Left renal pelvis (tissue), 4 donors: ENCODE measurements at regions not wholly inside any gene's neighbourhood (a gene's known extent, or its start where the extent isn't known, plus 50 kb on each side); places are given as distances from the start of the nearest gene placed in this dataset.

Source experiments
- DNase-seq, 4 donors: peaks; one replicate each; pipeline ENCODE4 v3.0.0-alpha.2; 2013; ENCODE audit warnings: low read depth in 4 of 4, low spot score in 3 of 4

DNA sequence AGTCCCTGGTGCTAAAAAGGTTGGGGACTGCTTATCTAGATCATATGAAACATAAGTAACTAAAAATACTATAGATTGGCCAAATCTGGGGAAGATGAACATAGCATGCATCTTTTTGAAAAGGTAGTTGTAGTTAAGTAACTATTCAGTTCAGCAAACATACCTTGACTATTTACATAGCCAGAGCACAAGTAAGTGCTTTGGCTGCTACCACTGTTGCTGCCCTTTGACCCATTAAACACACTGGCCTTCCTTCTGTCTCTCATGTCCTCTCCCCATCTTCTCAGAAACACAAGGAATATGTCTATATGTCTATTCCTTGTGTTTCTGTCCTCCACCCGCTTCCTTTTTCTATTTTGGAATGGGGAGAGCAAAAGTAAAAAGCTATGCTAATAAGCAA, 87.9 kb upstream of the SPRY1 start:
- no peak for DNase-seq

DNA sequence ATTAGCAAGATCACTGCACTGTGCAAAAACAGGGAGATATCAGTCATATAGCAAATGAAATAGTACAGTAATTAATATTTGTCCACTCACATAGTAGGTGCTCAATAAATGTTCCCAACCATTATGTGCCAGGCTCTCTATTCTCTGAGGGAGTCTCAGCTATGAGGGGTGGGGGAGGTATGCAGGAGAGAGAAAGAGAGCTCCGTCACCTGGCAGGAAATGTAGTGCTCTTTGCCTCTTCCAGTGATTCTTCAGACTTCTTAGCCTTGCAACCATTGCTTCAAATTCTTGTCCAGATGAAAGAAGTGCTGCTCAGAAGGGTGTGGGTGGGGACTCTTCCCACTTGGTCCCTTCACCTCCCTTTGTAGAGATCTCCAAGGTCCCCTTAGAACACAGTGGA, 84.5 kb upstream of the SPRY1 start:
- DNase-seq, result no peak

DNA sequence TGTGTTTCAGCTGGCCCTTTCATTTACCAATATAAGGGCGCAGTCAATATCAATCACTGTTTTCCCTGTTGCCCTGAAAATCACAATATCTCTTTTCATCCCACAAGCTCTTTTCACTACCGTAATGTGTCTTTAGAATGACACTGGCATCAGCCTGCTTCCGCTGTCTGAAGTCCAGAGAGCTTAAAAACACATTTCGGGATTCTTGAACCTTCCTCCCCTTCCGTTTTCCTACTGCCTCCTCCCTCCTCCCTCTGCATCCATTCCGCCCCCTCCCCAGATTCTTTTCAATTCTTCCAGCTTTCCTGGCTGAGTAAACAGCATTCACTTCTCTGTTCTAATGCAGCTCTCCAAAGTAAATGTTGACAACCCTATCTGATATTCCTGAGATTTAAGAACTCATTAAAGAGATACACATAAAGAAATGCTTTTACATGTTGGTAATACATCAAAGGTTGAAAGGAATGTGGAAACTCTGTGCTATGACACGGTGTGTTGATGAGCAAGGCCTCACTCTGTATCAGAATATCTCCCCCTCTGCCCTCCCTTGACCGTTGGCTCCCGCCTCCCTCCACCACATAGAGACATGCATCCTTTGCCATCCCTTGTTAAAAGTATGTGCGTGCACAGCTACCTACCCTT, 83.5 kb upstream of the SPRY1 start:
- DNase-seq, result no peak

DNA sequence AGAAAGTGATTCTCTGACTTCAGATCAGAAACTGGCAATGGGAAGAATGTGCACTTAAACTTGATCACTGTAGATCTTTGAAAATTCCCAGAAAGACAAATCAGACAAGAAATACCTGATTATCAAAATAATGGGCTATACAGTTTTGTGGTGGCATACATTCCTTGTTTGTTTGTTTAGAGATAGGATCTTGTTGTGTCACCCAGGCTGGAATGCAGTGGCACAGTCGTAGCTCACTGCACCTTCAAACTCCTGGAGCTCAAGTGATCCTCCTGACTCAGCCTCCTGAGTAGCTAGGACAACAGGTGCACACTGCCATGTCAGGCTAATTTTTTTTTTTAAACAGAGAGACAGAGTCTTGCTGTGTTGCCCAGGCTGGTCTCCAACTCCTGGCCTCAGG, 81.0 kb upstream of the SPRY1 start:
- DNase-seq, result no peak

DNA sequence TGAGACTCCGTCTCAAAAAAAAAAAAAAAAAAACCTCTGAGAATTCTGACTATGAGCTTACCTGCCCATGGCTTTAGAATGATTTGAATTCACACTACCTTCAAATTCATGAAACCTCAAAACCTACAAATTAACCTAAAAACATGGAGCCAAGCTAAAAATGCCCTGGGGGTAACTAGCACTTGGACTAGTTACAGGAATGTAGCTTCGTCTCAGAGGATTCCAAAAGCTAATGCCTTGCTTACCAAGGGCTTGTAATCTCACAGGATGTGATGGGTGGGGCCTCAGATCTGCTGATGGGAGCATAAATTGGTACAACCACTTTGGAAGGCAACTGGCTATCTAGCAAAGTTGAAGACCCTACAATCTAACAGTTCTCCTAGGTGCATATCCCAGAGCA, 79.4 kb upstream of the SPRY1 start:
- DNase-seq, result no peak

DNA sequence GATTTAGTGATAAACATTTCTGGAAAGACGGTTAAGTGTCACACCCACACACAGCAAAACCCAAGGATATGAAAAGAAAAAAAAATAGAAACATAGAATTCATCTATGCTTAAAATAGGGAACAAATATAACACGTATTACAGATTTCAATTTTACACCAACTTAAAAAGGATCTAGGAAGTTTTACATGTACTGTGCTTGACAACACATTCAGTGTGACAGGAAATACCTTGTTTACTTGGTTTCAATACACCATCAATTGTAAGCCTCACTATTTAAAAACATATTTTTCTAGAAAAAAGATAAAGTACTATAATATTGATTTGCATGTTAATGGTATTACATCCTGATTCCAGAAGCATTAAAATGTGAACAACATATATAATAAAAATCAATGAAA, 77.0 kb upstream of the SPRY1 start:
- DNase-seq, result no peak

DNA sequence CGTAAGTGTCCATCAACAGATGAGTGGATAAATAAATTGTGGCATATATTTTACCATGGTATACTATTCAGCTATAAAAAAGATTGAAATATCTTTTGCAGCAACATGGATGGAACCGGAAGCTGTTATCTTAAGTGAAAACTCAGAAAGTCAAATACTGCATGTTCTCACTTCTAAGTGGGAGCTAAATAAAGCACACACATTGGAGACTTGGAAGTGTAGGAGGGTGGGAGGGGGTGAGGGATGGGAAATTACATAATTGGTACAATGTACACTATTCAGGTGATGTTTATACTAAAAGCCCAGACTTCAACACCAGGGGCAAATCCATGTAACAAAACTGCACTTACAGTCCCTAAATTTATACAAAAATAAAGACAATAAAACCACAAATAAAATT, 72.6 kb upstream of the SPRY1 start:
- no peak for DNase-seq

DNA sequence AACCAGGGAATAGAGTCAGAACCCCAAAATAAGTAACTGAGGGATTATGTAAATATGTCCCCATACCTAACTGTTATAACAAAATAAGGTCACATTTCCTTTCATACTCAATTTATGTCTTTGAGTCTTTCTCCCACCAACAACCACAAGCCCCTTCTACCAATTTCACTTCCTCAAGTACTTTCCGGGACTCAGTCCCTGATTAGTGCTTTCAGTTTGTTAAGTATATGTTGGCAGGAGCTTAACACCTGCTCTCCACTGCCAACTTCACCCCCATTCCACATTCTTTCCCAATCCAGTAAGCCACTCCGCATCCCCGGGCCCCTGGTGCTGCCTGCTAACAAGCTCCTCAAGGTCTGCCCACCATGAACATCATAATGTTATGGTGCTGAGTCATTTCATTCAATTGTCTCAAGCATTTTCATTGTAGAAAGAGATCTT, 71.3 kb upstream of the SPRY1 start:
- DNase-seq, result no peak

DNA sequence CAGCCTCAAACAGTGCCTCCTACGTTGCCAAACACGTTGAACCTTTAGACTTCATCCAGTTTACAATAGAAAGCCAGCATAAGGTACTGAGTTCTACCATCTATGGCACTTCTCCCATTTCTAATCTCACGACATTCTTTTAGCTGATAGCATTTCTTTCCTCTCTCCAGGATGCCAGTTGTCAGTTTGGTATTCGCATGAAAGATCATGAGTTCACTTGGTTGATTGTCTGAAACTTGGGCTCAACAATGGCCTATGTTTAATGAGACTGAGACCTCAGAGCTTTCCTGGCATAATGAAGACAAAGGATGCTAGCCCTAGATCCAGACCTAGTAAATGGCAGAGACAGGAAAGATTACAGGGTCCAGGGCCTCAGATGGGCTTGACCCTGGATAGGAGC, 69.2 kb upstream of the SPRY1 start:
- no peak for DNase-seq

GRCh38 chr4:123327846-123328429, 68.7 kb upstream of the SPRY1 start:
- no peak for DNase-seq

GRCh38 chr4:123338715-123339114, 57.9 kb upstream of the SPRY1 start:
- no peak for DNase-seq

- no peak for DNase-seq
Measured at GRCh38 chr4:123339507-123340380, 56.9 kb upstream of the SPRY1 start.

DNA sequence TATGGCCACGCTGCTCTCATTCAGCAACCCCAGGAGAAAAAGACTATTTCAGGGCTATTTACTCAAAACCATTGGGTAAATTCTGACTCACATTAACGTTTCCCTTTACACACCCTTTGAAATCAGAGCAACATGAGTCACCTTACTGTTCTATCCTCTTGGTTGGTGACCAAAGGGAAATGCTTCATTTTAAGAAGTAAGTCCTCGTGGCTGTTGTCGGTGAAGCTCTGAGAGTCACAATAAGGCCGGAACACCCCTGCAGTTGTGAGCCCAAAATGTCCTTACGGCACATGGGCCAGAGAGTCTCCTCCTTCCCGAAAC, 56.3 kb upstream of the SPRY1 start:
- DNase-seq, result no peak

- no peak for DNase-seq
Measured at GRCh38 chr4:123342498-123342897, 54.1 kb upstream of the SPRY1 start.

- no peak for DNase-seq
Measured at GRCh38 chr4:123343400-123344041, 53.1 kb upstream of the SPRY1 start.

GRCh38 chr4:123345137-123345934, 51.3 kb upstream of the SPRY1 start:
- no peak for DNase-seq

DNA sequence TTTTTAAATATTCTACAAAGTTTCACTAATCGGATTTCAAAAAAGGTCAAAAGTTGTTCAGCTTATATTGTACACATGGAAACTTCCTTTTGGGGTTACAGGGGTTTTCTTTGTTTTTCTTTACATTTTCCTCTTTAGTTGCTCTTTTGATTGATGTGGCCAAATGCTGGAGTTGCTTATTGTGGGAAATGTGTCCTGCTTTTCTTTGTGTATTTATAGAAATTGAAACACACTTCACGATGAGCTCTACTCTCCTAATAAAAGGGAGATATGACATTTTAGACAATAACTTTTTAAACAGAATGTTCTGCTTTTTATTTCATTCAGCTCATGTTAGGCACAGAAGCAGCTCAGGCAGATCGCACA, 50.7 kb upstream of the SPRY1 start:
- no peak for DNase-seq

DNA sequence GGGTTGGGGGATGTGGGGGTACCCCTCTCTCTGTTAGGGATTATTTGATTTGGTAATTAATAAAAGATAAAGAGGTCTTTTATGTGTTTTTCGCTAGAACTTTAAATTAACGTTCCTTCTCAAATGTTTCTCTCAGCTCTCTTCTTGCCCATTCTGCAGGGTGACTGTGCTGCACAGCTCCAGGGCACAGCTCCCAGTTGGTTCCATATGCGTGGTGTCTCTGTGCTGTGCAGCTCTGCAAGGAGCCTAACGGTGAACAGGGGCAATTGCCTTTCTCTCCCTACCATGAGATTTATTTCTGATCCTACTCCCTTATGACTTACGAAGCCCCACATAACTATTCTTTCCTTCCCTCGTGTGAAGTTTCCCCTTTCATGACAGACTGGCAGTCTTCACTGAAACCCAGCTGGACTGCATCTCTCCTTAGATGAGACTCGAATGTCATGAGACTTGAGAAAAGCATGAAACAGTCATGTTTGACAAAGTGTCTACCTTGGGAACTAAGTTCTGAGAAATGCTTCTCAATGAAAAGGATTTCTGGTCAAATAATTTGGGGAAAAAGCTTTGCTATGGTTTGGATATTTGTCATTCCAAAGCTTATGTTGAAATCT, 50.2 kb upstream of the SPRY1 start:
- DNase-seq, result no peak
